OCI-LY3 (cell line): ENCODE measurements at regions not wholly inside any gene's neighbourhood (a gene's known extent, or its start where the extent isn't known, plus 50 kb on each side); places are given as distances from the start of the nearest gene placed in this dataset.

ENCODE experiments used
- CTCF ChIP-seq: fragments of 200-600, 300-600 bp; sonication (generic); IDR thresholded peaks from 2 replicates; pipeline ENCODE4 v1.5.1; 2014; ENCODE audit warnings: antibody characterized with exemption, low read length, low read depth
- EZH2phosphoT487 ChIP-seq: fragments of 200-600 bp; shearing (Covaris generic); IDR thresholded peaks from 2 replicates; pipeline ENCODE4 v1.6.1; 2018; ENCODE audit warnings: antibody characterized with exemption, mixed run types, low read depth

GRCh38 chr1:29603622-29604021, 367.3 kb downstream of the PTPRU start:
- no peak for TF ChIP-seq CTCF
- TF ChIP-seq EZH2phosphoT487 = no peak
